GM21423 (cell line): ENCODE measurements at regions not wholly inside any gene's neighbourhood (a gene's known extent, or its start where the extent isn't known, plus 50 kb on each side); places are given as distances from the start of the nearest gene placed in this dataset.

Experiments used
- ATAC-seq: cut with Tn5 transposase; IDR thresholded peaks from one replicate; pipeline ENCODE4 v1.9.1; 2021; ENCODE audit warnings: mild to moderate bottlenecking, moderate library complexity; ENCODE audit not compliant: unreplicated experiment

- no peak for ATAC-seq
Observed at GRCh38 chr5:60382716-60383115, 317.2 kb downstream of the DEPDC1B start.

DNA sequence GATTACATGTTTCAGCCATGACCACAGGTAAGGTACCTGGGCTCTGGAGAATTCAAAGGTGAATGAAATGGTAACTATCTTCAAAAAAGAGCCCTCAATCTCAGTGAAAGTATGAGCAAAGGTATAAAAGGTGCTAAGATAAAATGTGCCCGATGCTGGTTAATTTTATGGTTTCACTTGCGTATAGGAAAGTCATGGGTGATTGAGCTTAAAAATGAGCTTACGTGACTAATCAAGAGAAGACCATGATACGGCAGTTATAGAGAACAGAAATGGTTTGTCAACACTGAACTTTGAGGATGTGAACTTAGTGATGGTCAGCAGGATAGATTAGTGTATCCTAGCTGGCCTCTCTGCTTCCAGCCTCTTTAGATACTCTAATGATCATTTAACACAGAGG, 320.1 kb downstream of the DEPDC1B start:
- no peak for ATAC-seq

DNA sequence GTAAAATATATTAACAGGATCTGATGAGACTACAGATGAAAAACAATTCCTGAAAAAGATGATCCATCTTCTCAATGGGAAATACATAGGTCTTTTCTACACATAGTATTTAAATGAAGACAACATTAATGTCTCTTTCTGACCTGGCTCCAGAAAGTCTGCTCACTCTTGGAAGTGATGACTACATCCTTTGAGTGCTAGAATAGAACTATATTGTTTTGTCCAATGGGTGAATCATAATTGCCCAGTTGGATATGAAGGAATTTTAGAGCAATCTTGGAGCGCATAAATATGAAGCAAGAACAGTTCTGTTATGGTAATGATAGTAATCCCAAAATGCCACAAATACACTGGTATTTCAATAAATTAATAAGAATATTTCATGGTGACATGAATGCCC, 322.1 kb downstream of the DEPDC1B start:
- no peak for ATAC-seq

DNA sequence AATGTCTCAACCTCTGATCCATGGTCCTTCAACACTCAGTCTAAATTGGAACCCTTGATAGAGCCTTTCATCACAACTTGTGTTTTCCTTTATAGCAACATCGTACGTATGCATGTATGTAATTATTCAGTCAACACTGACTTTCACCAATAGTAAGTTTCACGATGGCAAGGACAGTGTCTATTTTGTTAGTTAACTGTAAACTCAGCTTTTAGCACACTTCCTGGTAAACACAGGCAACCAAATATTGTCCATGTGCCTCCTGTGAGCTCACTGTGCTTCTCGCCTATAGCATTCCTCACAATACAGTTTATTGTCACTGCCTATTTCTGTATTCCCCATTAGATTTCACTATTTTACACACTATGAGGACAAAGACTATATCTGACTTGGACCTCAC, 323.1 kb downstream of the DEPDC1B start:
- ATAC-seq = no peak

GRCh38 chr5:60374409-60374808, 325.6 kb downstream of the DEPDC1B start:
- no peak for ATAC-seq

DNA sequence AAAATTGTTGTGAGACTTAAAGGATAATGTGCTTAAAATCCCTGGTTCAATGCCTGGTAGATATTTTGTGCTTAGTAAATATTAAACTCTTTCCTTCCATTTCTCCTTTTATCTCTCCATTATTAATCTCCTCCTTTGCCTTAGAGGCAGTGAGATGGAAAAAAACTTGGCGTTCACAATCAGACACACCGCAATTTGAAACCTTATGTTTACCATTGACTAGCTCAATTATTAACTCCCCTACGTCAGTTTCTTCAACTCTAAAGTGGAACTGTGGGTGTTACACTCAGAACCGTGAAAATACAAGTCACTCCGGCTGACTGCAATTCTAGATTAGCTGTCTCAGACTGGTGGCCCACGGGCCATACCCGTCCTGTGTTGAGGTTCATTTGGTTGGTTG, 327.2 kb downstream of the DEPDC1B start:
- ATAC-seq = no peak

DNA sequence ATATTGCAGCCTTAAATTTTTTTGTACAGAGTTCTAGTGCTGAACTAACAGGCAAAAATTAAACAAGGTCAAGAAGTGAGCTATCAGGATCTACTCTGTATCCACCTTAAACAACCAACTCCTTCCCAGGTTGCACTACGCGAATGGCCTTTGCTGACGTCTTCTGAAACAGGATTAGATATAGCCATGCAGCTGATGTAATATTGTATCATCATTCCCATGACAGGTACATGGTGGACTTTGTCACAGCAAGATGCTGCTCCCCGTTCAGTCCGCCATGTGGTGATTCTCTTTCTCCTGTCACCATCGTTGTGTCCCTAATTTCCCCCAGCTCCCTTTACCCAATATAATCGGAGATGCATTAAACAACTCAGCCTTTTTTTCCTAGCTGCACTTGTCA, 328.9 kb downstream of the DEPDC1B start:
- no peak for ATAC-seq

DNA sequence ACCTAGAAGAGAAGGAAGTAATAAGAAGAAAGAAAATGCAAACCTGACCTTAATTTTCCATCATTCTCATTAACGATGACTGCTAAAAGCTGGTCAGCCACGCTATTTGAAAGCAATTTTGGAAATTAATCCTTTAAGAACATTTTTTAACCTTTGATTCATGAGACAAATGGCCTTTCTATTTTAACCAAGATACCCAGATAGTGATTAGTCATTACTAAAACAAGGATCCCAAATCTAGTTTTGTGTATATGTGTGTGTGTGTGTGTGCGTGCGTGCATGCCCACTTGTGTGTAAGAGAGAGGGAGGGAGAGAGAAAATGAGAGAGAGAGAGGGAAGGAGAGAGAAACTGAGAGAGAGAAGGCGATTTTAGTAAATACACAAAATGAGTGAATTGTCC, 329.5 kb downstream of the DEPDC1B start:
- no peak for ATAC-seq

DNA sequence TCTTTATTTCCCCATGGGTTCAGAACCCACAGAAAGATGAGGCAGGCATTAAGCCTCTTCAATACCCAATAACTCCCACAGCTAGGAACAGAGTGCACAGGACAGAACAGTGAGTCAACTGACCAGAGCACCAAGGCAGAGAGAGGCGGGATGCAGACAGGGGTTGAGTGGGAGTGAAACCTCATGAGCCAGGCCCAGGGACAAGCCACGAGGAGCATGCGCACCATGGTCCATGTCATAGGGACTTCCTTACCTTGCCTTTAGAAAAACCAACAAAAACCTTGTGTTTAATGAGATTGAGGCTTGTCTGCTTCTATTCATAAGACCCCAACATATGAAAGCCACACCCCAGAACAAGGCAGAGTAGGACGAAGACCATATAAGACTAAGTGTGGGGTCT, 330.6 kb downstream of the DEPDC1B start:
- ATAC-seq = no peak

- no peak for ATAC-seq
Observed at GRCh38 chr5:60368100-60368499, 331.9 kb downstream of the DEPDC1B start.

DNA sequence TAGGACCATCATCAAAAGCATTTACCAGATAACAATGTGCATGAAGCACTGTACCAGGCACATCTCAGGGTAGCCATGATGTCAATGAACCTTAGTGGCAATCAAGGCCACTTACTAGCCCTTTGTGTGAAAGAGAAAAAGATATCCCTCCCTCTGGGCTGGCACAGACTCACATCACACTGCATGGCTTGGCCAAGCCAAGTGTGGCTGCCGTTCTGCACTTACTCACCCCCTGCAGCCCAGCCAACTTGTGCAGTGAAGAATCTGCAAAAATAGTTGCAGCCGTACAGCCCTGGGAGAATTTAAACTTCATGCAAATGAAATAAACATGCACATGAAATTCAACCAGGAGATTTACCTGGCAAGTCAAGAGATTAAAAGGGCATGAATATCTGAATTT, 333.5 kb downstream of the DEPDC1B start:
- ATAC-seq = no peak

- ATAC-seq = no peak
Observed at GRCh38 chr5:60365001-60365400, 335.0 kb downstream of the DEPDC1B start.

DNA sequence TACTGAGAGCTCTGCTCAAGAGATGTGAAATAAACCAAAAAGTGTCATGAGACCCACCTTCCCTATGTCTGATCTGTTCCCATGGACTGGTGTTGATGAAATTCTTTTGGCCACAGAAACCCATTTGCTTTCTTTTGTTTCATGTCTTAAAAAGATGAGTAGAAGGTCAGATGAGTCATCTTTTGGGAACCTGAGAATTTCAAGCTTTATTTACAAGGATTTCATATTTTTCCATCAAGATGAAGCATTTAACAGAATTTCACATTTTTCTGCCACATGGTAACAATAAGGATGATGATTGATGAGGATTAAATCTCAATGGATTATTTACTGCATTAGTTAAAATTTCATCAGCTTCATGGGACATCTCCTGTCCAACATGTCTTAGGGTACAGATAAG, 337.8 kb downstream of the DEPDC1B start:
- no peak for ATAC-seq

DNA sequence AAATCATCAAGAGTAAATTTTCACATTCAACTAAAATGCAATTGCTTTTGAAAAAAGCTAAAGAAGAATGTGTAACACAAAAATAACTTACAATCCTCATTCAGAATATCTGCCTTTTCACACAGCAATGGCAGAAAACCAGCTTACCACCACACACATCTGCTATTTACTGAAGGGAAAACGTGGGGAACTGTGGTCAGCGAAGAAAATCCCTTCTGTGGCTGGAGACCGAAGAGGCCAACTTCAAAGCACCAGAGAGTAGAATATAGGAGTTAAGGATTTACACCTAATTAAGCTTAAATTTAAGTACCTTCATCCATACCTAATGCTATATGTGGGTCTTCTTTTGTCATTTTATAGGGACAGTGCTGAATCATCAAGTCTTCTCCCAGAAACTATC, 339.6 kb downstream of the DEPDC1B start:
- ATAC-seq = no peak

DNA sequence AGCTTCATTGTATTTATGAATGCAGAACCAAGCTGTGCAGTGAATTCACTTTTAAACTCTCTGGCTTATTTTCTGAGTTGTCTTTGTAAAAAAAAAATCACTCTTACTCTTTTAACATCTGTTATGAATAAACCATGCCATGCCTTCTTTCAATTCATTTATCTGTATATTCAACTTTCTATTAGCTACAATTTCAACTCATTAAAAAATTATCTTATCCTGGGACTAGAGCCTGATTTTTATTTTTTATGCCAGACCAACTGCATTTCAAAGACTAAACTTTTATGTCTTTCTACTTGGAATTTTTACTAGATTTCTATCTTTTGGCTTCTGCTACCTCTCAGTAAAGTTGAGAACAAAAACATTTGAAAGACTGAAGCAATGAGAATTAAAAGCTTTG, 342.7 kb downstream of the DEPDC1B start:
- ATAC-seq = no peak

DNA sequence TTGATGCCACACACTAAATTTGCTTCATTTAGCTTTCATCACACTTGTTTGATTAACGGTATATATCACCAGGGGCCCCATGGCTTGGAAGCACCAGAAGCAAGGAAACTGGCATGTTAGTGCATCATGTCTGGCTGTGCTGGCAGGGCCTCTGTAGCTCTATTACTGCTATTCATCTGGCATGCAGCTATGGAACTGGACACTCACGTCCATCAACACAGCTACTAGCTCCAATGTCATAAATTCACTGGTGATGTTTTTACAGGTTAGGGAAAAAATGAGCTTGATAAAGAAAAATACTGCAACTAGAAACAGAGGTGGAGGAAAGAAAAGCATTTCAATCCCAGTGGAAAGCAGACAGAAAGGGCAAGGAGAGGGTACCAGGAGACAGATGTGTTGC, 343.2 kb downstream of the DEPDC1B start:
- ATAC-seq = no peak

DNA sequence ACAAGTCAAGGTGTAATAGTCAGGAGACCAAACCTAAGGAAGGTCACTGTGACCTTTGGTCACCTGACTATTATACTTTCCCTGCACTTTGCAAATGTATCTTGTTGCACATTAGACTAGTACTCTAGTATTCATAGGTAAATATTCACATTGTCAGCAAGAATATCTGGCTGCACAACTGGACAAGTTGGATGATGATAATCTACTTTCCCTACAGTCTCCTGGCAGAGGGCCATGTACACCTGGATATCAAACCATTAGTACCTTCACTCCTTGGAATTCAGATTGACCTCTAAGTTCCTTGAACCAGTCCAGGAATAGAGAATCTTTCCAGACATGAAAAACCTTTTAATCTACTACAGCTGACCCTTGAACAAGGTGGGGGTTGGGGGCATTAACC, 344.8 kb downstream of the DEPDC1B start:
- ATAC-seq = no peak

- ATAC-seq = no peak
Observed at GRCh38 chr5:60354311-60354710, 345.7 kb downstream of the DEPDC1B start.

DNA sequence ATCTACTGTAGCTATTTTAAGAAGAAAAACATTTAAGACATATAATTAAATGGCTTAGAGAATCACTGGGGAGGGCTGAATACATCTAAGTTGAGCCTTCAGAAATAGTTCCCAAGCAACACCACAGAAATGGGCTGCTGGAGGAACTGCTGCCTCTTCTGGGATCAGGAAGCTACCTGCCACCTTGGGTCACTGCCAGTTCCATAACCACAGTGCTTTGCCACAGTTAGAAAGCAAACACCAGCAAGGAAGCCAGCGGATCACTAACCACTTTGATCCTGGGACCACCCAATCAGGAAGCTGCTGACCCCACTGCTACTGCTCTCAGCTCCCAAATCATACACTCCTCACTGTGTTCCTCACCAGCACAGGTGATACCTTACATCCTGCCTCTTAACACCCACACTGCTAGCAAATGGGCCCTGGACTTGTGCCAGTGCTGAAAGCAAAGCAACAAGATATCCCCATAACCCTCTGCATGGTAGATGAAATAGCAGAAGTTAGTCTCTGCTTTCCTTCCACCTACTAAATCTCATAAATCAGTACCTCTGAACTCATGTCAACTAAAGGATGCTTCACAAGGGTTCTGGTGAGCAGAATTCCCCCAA, 346.9 kb downstream of the DEPDC1B start:
- ATAC-seq = no peak

GRCh38 chr5:60350794-60351193, 349.2 kb downstream of the DEPDC1B start:
- no peak for ATAC-seq

- ATAC-seq = no peak
Observed at GRCh38 chr5:60349891-60350415, 350.0 kb downstream of the DEPDC1B start.

DNA sequence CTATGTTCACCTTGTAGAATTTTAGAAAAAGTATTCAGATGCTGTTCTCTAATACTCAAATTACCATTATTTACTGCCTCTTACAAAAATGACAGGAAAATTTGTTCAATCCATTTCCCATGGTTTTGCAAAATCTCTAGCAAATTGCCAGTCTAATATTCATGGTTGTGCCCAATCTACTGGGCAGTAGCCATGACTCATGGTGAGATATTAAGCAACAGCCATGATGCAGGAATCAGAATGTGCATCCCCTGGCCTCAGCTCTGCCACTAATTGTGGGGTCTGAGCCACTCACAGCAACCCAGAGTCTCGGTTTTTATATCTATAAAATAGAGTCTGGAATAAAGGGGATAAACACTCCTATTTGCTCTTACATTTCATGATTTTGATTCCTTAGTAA, 353.6 kb downstream of the DEPDC1B start:
- ATAC-seq = no peak

- no peak for ATAC-seq
Observed at GRCh38 chr5:60343102-60343501, 356.9 kb downstream of the DEPDC1B start.
